ENCODE measurements at regions not wholly inside any gene's neighbourhood (a gene's known extent, or its start where the extent isn't known, plus 50 kb on each side); places are given as distances from the start of the nearest gene placed in this dataset.

DNA sequence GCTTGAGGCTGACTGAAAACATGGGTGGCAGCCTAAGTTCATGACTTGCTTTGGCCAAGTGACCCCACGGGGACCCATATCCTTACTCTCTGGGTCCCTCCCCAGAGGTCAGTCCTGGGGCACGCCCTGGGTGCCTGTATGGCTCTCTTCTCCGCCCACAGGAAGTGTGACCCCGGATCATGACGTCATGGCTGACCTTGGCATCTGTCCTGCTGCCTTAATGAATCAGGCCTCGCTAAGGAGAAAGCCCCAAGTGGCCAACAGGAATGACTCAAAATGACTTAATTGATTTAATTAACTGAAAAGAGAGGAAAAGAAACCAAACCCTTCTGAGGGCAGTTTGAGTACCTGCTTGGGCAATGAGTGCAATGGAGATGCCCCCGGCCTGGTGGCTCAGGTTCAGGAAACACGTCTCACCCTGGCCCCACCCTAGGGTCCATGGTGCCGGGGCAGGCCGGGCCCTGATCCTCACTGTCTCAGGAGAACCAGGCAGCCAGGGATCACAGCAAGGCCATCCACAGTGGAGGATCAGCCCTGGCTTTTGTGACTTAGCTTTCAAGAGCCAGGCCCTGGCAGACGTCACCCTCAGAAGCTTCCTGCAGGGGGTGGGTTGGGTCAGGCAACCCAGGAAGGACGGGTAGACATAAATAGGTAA is 112.0 kb downstream of the CYP26B1 start:
- DNase-seq (ENCODE audit: low read depth): no peak
- TF ChIP-seq, protein P1, sequence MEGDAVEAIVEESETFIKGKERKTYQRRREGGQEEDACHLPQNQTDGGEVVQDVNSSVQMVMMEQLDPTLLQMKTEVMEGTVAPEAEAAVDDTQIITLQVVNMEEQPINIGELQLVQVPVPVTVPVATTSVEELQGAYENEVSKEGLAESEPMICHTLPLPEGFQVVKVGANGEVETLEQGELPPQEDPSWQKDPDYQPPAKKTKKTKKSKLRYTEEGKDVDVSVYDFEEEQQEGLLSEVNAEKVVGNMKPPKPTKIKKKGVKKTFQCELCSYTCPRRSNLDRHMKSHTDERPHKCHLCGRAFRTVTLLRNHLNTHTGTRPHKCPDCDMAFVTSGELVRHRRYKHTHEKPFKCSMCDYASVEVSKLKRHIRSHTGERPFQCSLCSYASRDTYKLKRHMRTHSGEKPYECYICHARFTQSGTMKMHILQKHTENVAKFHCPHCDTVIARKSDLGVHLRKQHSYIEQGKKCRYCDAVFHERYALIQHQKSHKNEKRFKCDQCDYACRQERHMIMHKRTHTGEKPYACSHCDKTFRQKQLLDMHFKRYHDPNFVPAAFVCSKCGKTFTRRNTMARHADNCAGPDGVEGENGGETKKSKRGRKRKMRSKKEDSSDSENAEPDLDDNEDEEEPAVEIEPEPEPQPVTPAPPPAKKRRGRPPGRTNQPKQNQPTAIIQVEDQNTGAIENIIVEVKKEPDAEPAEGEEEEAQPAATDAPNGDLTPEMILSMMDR (IDR thresholded peaks at IDR 0.05; ENCODE audit: insufficient read depth, low read length, poor library complexity, severe bottlenecking): no peak
- Histone ChIP-seq H3K27me3 (ENCODE audit: control insufficient read depth, insufficient read depth, low read length) (peaks cover 2% of the 10 kb centered on the region), H3K4me3 (ENCODE audit: low read depth, low read length) (no peak overlapping the region), H3K36me3 (ENCODE audit: control insufficient read depth, insufficient read depth, low read length) (no peaks in the 10 kb centered on the region)

DNA sequence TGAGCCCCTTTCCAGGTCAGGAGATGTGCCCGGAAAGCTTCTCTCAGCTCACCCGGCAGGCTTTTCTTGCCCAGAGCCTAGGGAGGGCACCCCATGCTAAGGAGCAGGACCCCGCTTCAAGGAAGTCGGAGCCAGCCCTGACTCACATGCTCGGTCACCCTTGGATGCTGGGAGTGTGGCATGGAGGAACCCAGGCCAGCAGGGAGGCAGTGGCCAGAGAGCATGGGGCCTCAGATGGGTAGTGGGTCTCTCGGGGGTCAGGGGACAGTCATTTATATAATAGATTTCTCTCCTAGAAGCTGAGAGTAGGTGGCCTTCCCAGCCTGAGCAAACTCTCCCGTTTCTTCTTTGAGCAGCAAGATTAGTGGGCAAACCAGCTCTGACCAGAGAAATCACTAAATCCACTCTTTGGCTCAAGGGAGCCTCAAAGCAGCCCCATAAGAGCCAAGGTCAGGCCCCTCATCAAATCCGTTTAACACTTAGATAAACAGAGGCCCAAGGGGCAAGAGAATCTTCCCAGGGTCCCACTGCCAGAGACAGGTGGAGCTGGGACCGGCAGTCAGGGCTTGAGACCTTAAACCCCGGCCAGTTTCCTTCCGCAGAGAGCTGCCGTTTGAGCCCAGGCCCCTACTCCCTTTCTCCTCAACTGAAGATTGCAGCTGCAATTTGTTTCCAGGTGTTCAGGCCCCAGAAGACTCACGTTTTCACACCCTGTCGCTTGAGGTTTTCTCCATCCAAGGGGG is 113.1 kb downstream of the CYP26B1 start:
- no peaks in the 10 kb centered on the region for H3K27me3 ChIP-seq (ENCODE audit: control insufficient read depth, insufficient read depth, low read length)
- H3K4me3 ChIP-seq (ENCODE audit: low read depth, low read length): no peak overlapping the region
- no peak for DNase-seq (ENCODE audit: low read depth)
- TF ChIP-seq, protein P1 (IDR thresholded peaks at IDR 0.05; ENCODE audit: insufficient read depth, low read length, poor library complexity, severe bottlenecking): no peak
- H3K36me3 ChIP-seq (ENCODE audit: control insufficient read depth, insufficient read depth, low read length): no peaks in the 10 kb centered on the region

DNA sequence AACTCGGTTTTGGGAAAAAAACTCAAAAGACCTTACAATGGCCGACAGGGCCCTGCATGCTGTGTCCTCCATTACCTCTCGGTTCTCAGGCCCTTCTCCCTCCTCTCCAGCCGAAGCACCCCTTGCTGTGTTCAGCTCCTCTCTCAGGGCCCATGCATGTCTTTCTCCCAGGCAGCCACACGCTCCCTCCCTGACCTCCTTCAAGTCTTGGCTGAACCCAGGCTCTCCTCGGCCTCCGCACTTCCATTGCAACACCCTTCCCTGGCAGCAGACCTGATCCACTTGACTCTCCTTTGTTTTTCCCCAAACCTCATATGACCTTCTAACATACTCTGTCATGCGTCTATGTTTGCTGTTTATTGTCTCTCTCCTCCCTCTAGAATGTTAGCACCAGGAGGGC is 114.0 kb downstream of the CYP26B1 start:
- TF ChIP-seq, protein P1 (IDR thresholded peaks at IDR 0.05; ENCODE audit: insufficient read depth, low read length, poor library complexity, severe bottlenecking): no peak
- Histone ChIP-seq H3K27me3 (ENCODE audit: control insufficient read depth, insufficient read depth, low read length) (no peaks in the 10 kb centered on the region), H3K36me3 (ENCODE audit: control insufficient read depth, insufficient read depth, low read length) (no peaks in the 10 kb centered on the region), H3K4me3 (ENCODE audit: low read depth, low read length) (no peak overlapping the region)
- DNase-seq (ENCODE audit: low read depth): no peak

DNA sequence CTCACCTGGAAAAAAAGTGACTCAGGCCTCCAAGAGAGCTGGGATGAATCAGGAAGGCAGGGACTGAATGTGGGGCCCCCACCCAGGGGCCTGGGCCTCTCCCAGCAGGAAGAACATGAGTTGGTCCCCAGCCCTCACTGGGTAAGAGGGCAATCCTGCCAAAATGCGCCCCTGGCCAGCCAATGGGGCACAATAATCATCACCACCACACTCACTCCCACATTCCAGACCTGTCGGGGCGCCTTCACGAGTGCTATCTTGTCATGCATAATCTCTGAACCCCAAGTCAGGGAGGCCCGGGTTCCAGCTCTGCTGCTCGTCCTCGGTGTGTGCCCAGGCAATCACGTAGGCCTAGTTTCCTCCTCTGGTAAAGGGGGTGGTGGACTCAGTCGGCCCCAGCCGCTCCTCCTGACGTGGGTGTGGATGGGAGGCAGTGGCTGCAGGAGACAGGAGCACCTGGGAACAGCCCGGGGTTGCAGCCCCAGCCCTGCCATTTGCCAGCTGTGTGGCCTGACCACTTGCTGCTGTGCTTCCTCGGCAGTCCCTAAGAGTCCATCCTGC is 115.1 kb downstream of the CYP26B1 start:
- no peak for DNase-seq (ENCODE audit: low read depth)
- Histone ChIP-seq H3K4me3 (ENCODE audit: low read depth, low read length) (no peak overlapping the region), H3K27me3 (ENCODE audit: control insufficient read depth, insufficient read depth, low read length) (no peaks in the 10 kb centered on the region), H3K36me3 (ENCODE audit: control insufficient read depth, insufficient read depth, low read length) (no peaks in the 10 kb centered on the region)
- TF ChIP-seq, protein P1 (IDR thresholded peaks at IDR 0.05; ENCODE audit: insufficient read depth, low read length, poor library complexity, severe bottlenecking): no peak

DNA sequence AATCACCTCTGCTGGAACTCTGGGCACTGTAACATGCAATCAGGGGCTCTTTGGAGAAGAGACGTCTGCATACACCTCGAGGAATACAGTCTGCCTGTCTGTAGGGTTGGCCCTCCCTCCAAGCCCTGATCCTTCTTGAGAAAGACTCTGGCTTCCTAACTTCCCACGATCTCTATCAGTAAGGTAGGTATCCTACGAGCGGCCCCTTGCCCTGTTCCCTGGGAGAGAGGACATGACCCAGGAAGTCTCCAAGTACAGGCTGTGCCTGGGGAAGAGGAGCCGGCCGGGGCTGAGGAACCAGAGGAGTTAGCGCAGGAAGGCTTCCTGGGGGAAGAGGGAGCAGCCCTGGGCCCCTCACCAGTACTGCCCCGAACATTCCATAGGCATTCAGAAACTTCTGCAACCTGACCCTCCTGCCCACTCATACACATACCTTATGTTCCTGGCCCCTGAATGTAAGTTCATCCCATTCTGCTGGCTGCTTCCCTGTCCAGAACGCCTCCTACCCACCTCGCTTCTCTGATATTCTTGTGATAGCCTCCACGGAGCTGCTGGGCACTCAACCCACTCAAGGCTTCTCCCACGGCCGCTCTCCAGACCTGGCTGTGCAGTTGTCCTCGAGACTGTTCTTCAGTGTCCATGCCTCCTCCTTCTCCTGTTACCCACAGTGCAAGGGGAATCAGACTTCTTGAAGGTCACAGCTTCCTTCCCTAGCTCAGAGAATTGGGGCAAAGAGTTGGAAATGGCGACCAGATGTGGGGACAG is 116.1 kb downstream of the CYP26B1 start:
- H3K27me3 ChIP-seq (ENCODE audit: control insufficient read depth, insufficient read depth, low read length): no peaks in the 10 kb centered on the region
- no peak overlapping the region for H3K4me3 ChIP-seq (ENCODE audit: low read depth, low read length)
- no peak for DNase-seq (ENCODE audit: low read depth)
- no peaks in the 10 kb centered on the region for H3K36me3 ChIP-seq (ENCODE audit: control insufficient read depth, insufficient read depth, low read length)
- TF ChIP-seq, protein P1 (IDR thresholded peaks at IDR 0.05; ENCODE audit: insufficient read depth, low read length, poor library complexity, severe bottlenecking): no peak
